ENCODE measurements at regions not wholly inside any gene's neighbourhood (a gene's known extent, or its start where the extent isn't known, plus 50 kb on each side); places are given as distances from the start of the nearest gene placed in this dataset.
A peak's percentile ranks its signal among the peaks of the same experiment; 100 is the strongest.

- H3K36me3 ChIP-seq (ENCODE audit: insufficient read depth, insufficient read length, low read length): no peaks in the 10 kb centered on the region
- DNase-seq (ENCODE audit: low read depth, low spot score): peak; percentile 77
- TF ChIP-seq YY1 (IDR thresholded peaks at IDR 0.05; ENCODE audit: insufficient read depth, insufficient read length) (no peak), ZNF274 (IDR thresholded peaks at IDR 0.05; ENCODE audit: low read depth, low read length) (no peak), SUZ12 (IDR thresholded peaks at IDR 0.05; ENCODE audit: extremely low read depth, insufficient read depth, insufficient read length) (no peak)
- peak overlapping the region; percentile 21 for H3K9ac ChIP-seq (ENCODE audit: insufficient read length, low read depth)
- H3K4me1 ChIP-seq (ENCODE audit: insufficient read depth, insufficient read length): peaks cover 5% of the 10 kb centered on the region
- peak overlapping the region; percentile 33 for H3K4me3 ChIP-seq (ENCODE audit: insufficient read length, low read depth)
- H3K9me3 ChIP-seq (ENCODE audit: insufficient read depth, low read length): no peaks in the 10 kb centered on the region
- H3K27me3 ChIP-seq (ENCODE audit: insufficient read depth, insufficient read length): peaks cover 7% of the 10 kb centered on the region
Measured at GRCh38 chr21:33127154-33127867, 57.4 kb downstream of the OLIG1 start.

- H3K9ac ChIP-seq (ENCODE audit: insufficient read length, low read depth): no peak overlapping the region
- H3K27me3 ChIP-seq (ENCODE audit: insufficient read depth, insufficient read length): peaks cover 7% of the 10 kb centered on the region
- peaks cover 5% of the 10 kb centered on the region for H3K4me1 ChIP-seq (ENCODE audit: insufficient read depth, insufficient read length)
- H3K4me3 ChIP-seq (ENCODE audit: insufficient read length, low read depth): no peak overlapping the region
- TF ChIP-seq SUZ12 (IDR thresholded peaks at IDR 0.05; ENCODE audit: extremely low read depth, insufficient read depth, insufficient read length) (no peak), ZNF274 (IDR thresholded peaks at IDR 0.05; ENCODE audit: low read depth, low read length) (no peak), YY1 (IDR thresholded peaks at IDR 0.05; ENCODE audit: insufficient read depth, insufficient read length) (no peak)
- DNase-seq (ENCODE audit: low read depth, low spot score): no peak
- no peaks in the 10 kb centered on the region for H3K9me3 ChIP-seq (ENCODE audit: insufficient read depth, low read length)
- no peaks in the 10 kb centered on the region for H3K36me3 ChIP-seq (ENCODE audit: insufficient read depth, insufficient read length, low read length)
Measured at GRCh38 chr21:33127868-33128242, 57.9 kb downstream of the OLIG1 start.

- Histone ChIP-seq H3K9ac (ENCODE audit: insufficient read length, low read depth) (no peak overlapping the region), H3K9me3 (ENCODE audit: insufficient read depth, low read length) (no peaks in the 10 kb centered on the region), H3K27me3 (ENCODE audit: insufficient read depth, insufficient read length) (peaks cover 7% of the 10 kb centered on the region), H3K4me3 (ENCODE audit: insufficient read length, low read depth) (no peak overlapping the region), H3K36me3 (ENCODE audit: insufficient read depth, insufficient read length, low read length) (no peaks in the 10 kb centered on the region), H3K4me1 (ENCODE audit: insufficient read depth, insufficient read length) (peaks cover 5% of the 10 kb centered on the region)
- TF ChIP-seq YY1 (IDR thresholded peaks at IDR 0.05; ENCODE audit: insufficient read depth, insufficient read length) (no peak), SUZ12 (IDR thresholded peaks at IDR 0.05; ENCODE audit: extremely low read depth, insufficient read depth, insufficient read length) (no peak), ZNF274 (IDR thresholded peaks at IDR 0.05; ENCODE audit: low read depth, low read length) (no peak)
- no peak for DNase-seq (ENCODE audit: low read depth, low spot score)
Measured at GRCh38 chr21:33128538-33128937, 58.6 kb downstream of the OLIG1 start.

- Histone ChIP-seq H3K9me3 (ENCODE audit: insufficient read depth, low read length) (no peaks in the 10 kb centered on the region), H3K4me1 (ENCODE audit: insufficient read depth, insufficient read length) (peaks cover 3% of the 10 kb centered on the region), H3K36me3 (ENCODE audit: insufficient read depth, insufficient read length, low read length) (no peaks in the 10 kb centered on the region), H3K4me3 (ENCODE audit: insufficient read length, low read depth) (no peak overlapping the region), H3K27me3 (ENCODE audit: insufficient read depth, insufficient read length) (peaks cover 7% of the 10 kb centered on the region), H3K9ac (ENCODE audit: insufficient read length, low read depth) (no peak overlapping the region)
- TF ChIP-seq YY1 (IDR thresholded peaks at IDR 0.05; ENCODE audit: insufficient read depth, insufficient read length) (no peak), ZNF274 (IDR thresholded peaks at IDR 0.05; ENCODE audit: low read depth, low read length) (no peak), SUZ12 (IDR thresholded peaks at IDR 0.05; ENCODE audit: extremely low read depth, insufficient read depth, insufficient read length) (no peak)
- DNase-seq (ENCODE audit: low read depth, low spot score): no peak
Measured at GRCh38 chr21:33132054-33132453, 62.1 kb downstream of the OLIG1 start.

- no peaks in the 10 kb centered on the region for H3K27me3 ChIP-seq (ENCODE audit: insufficient read depth, insufficient read length)
- H3K4me1 ChIP-seq (ENCODE audit: insufficient read depth, insufficient read length): peaks cover 3% of the 10 kb centered on the region
- DNase-seq (ENCODE audit: low read depth, low spot score): peak; percentile 35
- no peaks in the 10 kb centered on the region for H3K9me3 ChIP-seq (ENCODE audit: insufficient read depth, low read length)
- TF ChIP-seq SUZ12 (IDR thresholded peaks at IDR 0.05; ENCODE audit: extremely low read depth, insufficient read depth, insufficient read length): no peak
- TF ChIP-seq YY1 (IDR thresholded peaks at IDR 0.05; ENCODE audit: insufficient read depth, insufficient read length): no peak
- TF ChIP-seq ZNF274 (IDR thresholded peaks at IDR 0.05; ENCODE audit: low read depth, low read length): no peak
- H3K36me3 ChIP-seq (ENCODE audit: insufficient read depth, insufficient read length, low read length): no peaks in the 10 kb centered on the region
- H3K4me3 ChIP-seq (ENCODE audit: insufficient read length, low read depth): no peak overlapping the region
- H3K9ac ChIP-seq (ENCODE audit: insufficient read length, low read depth): no peak overlapping the region
Measured at GRCh38 chr21:33133892-33134291, 64.0 kb downstream of the OLIG1 start.

- Histone ChIP-seq H3K4me1 (ENCODE audit: insufficient read depth, insufficient read length) (peaks cover 7% of the 10 kb centered on the region), H3K36me3 (ENCODE audit: insufficient read depth, insufficient read length, low read length) (no peaks in the 10 kb centered on the region), H3K4me3 (ENCODE audit: insufficient read length, low read depth) (no peak overlapping the region), H3K9me3 (ENCODE audit: insufficient read depth, low read length) (no peaks in the 10 kb centered on the region), H3K27me3 (ENCODE audit: insufficient read depth, insufficient read length) (no peaks in the 10 kb centered on the region), H3K9ac (ENCODE audit: insufficient read length, low read depth) (no peak overlapping the region)
- no peak for DNase-seq (ENCODE audit: low read depth, low spot score)
- no peak for TF ChIP-seq SUZ12 (IDR thresholded peaks at IDR 0.05; ENCODE audit: extremely low read depth, insufficient read depth, insufficient read length)
- no peak for TF ChIP-seq YY1 (IDR thresholded peaks at IDR 0.05; ENCODE audit: insufficient read depth, insufficient read length)
- no peak for TF ChIP-seq ZNF274 (IDR thresholded peaks at IDR 0.05; ENCODE audit: low read depth, low read length)
Measured at GRCh38 chr21:33135925-33136324, 66.0 kb downstream of the OLIG1 start.

- no peak for DNase-seq (ENCODE audit: low read depth, low spot score)
- no peak for TF ChIP-seq ZNF274 (IDR thresholded peaks at IDR 0.05; ENCODE audit: low read depth, low read length)
- no peak for TF ChIP-seq SUZ12 (IDR thresholded peaks at IDR 0.05; ENCODE audit: extremely low read depth, insufficient read depth, insufficient read length)
- TF ChIP-seq YY1 (IDR thresholded peaks at IDR 0.05; ENCODE audit: insufficient read depth, insufficient read length): no peak
- H3K4me1 ChIP-seq (ENCODE audit: insufficient read depth, insufficient read length): peaks cover 7% of the 10 kb centered on the region
- no peak overlapping the region for H3K4me3 ChIP-seq (ENCODE audit: insufficient read length, low read depth)
- no peaks in the 10 kb centered on the region for H3K36me3 ChIP-seq (ENCODE audit: insufficient read depth, insufficient read length, low read length)
- H3K9ac ChIP-seq (ENCODE audit: insufficient read length, low read depth): no peak overlapping the region
- H3K9me3 ChIP-seq (ENCODE audit: insufficient read depth, low read length): no peaks in the 10 kb centered on the region
- no peaks in the 10 kb centered on the region for H3K27me3 ChIP-seq (ENCODE audit: insufficient read depth, insufficient read length)
Measured at GRCh38 chr21:33136847-33137502, 67.0 kb downstream of the OLIG1 start.
